H1 (cell line): ENCODE measurements at regions not wholly inside any gene's neighbourhood (a gene's known extent, or its start where the extent isn't known, plus 50 kb on each side); places are given as distances from the start of the nearest gene placed in this dataset.
"Not testable (repeated sequence)": the region's sequence is repeated elsewhere in the genome, so short reads cannot be mapped to it uniquely, and the experiment has no call there.

ENCODE experiments used
- CTCF ChIA-PET: fragments of 300-600 bp; sonication (Branson Sonifier 250); formaldehyde crosslinking; loops from one replicate; lab custom pipeline; 2021; ENCODE audit not compliant: partially characterized antibody; lab: Charles Lee
- POLR2A ChIA-PET: fragments of 300-600 bp; sonication (Branson Sonifier 250); formaldehyde crosslinking; loops from one replicate; lab custom pipeline; 2021; ENCODE audit warnings: inconsistent platforms; ENCODE audit not compliant: partially characterized antibody; lab: Charles Lee
- DNase-seq, 2 experiments: peaks; one replicate each; pipeline versions ENCODE4 v3.0.0 to v3.0.0-alpha.2; 2010 to 2022; ENCODE audit warnings: low spot score in 2 of 2, low read depth in 1 of 2, mixed read lengths in 1 of 2
- FAIRE-seq: peaks from 2 replicates; lab custom pipeline; 2011; peaks lifted over from hg19 to GRCh38; lab: Jason Lieb, UNC
- H2AFZ ChIP-seq: 2 replicates; pipeline ENCODE4 v1.8.1; 2012; ENCODE audit warnings: low read length, inconsistent platforms
- H2AK5ac ChIP-seq: 2 replicates; pipeline ENCODE4 v1.6.1; 2013; ENCODE audit warnings: low read depth, low read length
- H2BK120ac ChIP-seq: replicated peaks from 2 replicates; pipeline ENCODE3; 2013; ENCODE audit warnings: low read depth, low read length, inconsistent platforms
- H2BK12ac ChIP-seq: 2 replicates; pipeline ENCODE4 v1.6.1; 2013; ENCODE audit warnings: low read depth, low read length
- H2BK15ac ChIP-seq: 2 replicates; pipeline ENCODE4 v1.6.1; 2013; ENCODE audit warnings: low read length
- H2BK20ac ChIP-seq: 2 replicates; pipeline ENCODE4 v1.6.1; 2013; ENCODE audit warnings: low read length
- H2BK5ac ChIP-seq: 2 replicates; pipeline ENCODE4 v1.6.1; 2013; ENCODE audit warnings: low read depth, low read length
- H3K14ac ChIP-seq: 2 replicates; pipeline ENCODE4 v1.6.1; 2013; ENCODE audit warnings: inconsistent platforms; ENCODE audit not compliant: insufficient read length
- H3K18ac ChIP-seq: 2 replicates; pipeline ENCODE4 v1.6.1; 2013; ENCODE audit warnings: low read length; ENCODE audit errors: extremely low read depth
- H3K23ac ChIP-seq: 2 replicates; pipeline ENCODE4 v1.6.1; 2013; ENCODE audit warnings: inconsistent platforms; ENCODE audit not compliant: insufficient read length
- H3K23me2 ChIP-seq: 2 replicates; pipeline ENCODE4 v1.6.1; 2013; ENCODE audit warnings: low read depth, low read length
- H3K27ac ChIP-seq: 2 replicates; pipeline ENCODE4 v1.6.1; 2011; ENCODE audit warnings: low read depth, low read length, inconsistent platforms
- H3K27me3 ChIP-seq, 4 experiments: replicated peaks in 1 of 4; 1 replicate in 1 of 4; 2 replicates in 3 of 4; pipeline versions ENCODE4 v1.6.1 to v1.8.1; 2011 to 2013; ENCODE audit warnings: low read length in 3 of 4, mild to moderate bottlenecking in 3 of 4, inconsistent platforms in 2 of 4, mixed read lengths in 2 of 4, moderate library complexity in 1 of 4; ENCODE audit not compliant: control insufficient read depth in 3 of 4, insufficient read depth in 3 of 4; ENCODE audit errors: extremely low read depth in 1 of 4
- H3K36me3 ChIP-seq, 4 experiments: 2 replicates each; pipeline versions ENCODE4 v1.6.1 to v1.8.1; 2011 to 2013; ENCODE audit warnings: mild to moderate bottlenecking in 4 of 4, low read length in 3 of 4, moderate library complexity in 2 of 4, control low read depth in 1 of 4, inconsistent platforms in 1 of 4; ENCODE audit not compliant: insufficient read depth in 4 of 4, control insufficient read depth in 2 of 4
- H3K4ac ChIP-seq: replicated peaks from 2 replicates; pipeline ENCODE3; 2013; ENCODE audit warnings: low read length, low read depth, mixed read lengths, inconsistent platforms; ENCODE audit not compliant: insufficient read length
- H3K4me1 ChIP-seq, 4 experiments: replicated peaks in 1 of 4; 1 replicate in 1 of 4; 2 replicates in 3 of 4; pipeline versions ENCODE4 v1.6.1 to v1.8.1; 2011 to 2013; ENCODE audit warnings: low read length in 3 of 4, inconsistent platforms in 2 of 4, mixed read lengths in 1 of 4; ENCODE audit not compliant: insufficient read depth in 4 of 4, control insufficient read depth in 3 of 4
- H3K4me2 ChIP-seq, 2 experiments: 2 replicates each; pipeline versions ENCODE4 v1.6.1 to v1.8.1; 2011 to 2013; ENCODE audit warnings: low read depth in 2 of 2, low read length in 2 of 2, control low read depth in 1 of 2, inconsistent platforms in 1 of 2, mild to moderate bottlenecking in 1 of 2; ENCODE audit not compliant: insufficient read depth in 1 of 2
- H3K4me3 ChIP-seq, 4 experiments: fragments of 200-600, 300-600 bp in 1 of 4; sonication (generic), shearing (Covaris generic), sonication (Bioruptor Twin) in 1 of 4; 2 replicates each; pipeline versions ENCODE4 v1.5.1 to v1.8.1; 2011 to 2016; ENCODE audit warnings: low read length in 4 of 4, low read depth in 3 of 4, control low read depth in 2 of 4, inconsistent platforms in 2 of 4, mild to moderate bottlenecking in 2 of 4, mixed read lengths in 1 of 4, moderate library complexity in 1 of 4; ENCODE audit not compliant: insufficient read depth in 2 of 4; ENCODE audit errors: extremely low read depth in 1 of 4
- H3K56ac ChIP-seq: replicated peaks from 2 replicates; pipeline ENCODE3; 2013; ENCODE audit warnings: low read depth, mild to moderate bottlenecking, mixed read lengths, low read length, inconsistent platforms; ENCODE audit not compliant: insufficient read length
- H3K79me1 ChIP-seq: 2 replicates; pipeline ENCODE4 v1.6.1; 2013; ENCODE audit warnings: low read depth, low read length, control low read depth
- H3K79me2 ChIP-seq, 2 experiments: 2 replicates each; pipeline versions ENCODE4 v1.6.1 to v1.8.1; 2012 to 2013; ENCODE audit warnings: low read length in 2 of 2, mild to moderate bottlenecking in 2 of 2, inconsistent platforms in 1 of 2; ENCODE audit not compliant: insufficient read depth in 2 of 2, control insufficient read depth in 1 of 2
- H3K9ac ChIP-seq, 4 experiments: replicated peaks in 1 of 4; 1 replicate in 1 of 4; 2 replicates in 3 of 4; pipeline versions ENCODE4 v1.6.1 to v1.8.1; 2011 to 2013; ENCODE audit warnings: low read depth in 3 of 4, low read length in 3 of 4, control low read depth in 2 of 4, mild to moderate bottlenecking in 2 of 4, moderate library complexity in 2 of 4, inconsistent platforms in 1 of 4; ENCODE audit errors: extremely low read depth in 1 of 4
- H3K9me3 ChIP-seq, 2 experiments: 2 replicates each; pipeline versions ENCODE4 v1.6.1 to v1.8.1; 2012 to 2013; ENCODE audit warnings: mild to moderate bottlenecking in 2 of 2, moderate library complexity in 2 of 2, control low read depth in 1 of 2, inconsistent platforms in 1 of 2, low read depth in 1 of 2, low read length in 1 of 2, mixed read lengths in 1 of 2; ENCODE audit not compliant: insufficient read depth in 2 of 2
- H4K20me1 ChIP-seq, 2 experiments: replicated peaks in 1 of 2; 2 replicates each; pipeline versions ENCODE3 to v1.8.1; 2011 to 2013; ENCODE audit warnings: inconsistent platforms in 2 of 2, low read length in 2 of 2, mild to moderate bottlenecking in 1 of 2; ENCODE audit not compliant: insufficient read depth in 2 of 2, control insufficient read depth in 1 of 2
- H4K5ac ChIP-seq: 2 replicates; pipeline ENCODE4 v1.6.1; 2013; ENCODE audit warnings: low read length, low read depth, mixed read lengths, inconsistent platforms; ENCODE audit not compliant: insufficient read length
- H4K8ac ChIP-seq: 2 replicates; pipeline ENCODE4 v1.8.0; 2013; ENCODE audit warnings: mild to moderate bottlenecking, moderate library complexity, low read length, inconsistent platforms; ENCODE audit not compliant: insufficient read depth; ENCODE audit errors: extremely low read depth
- H4K91ac ChIP-seq: replicated peaks from 2 replicates; pipeline ENCODE3; 2013; ENCODE audit warnings: low read length, mixed read lengths, inconsistent platforms; ENCODE audit not compliant: insufficient read length
- WGBS, 2 experiments: shearing (Covaris generic) in 1 of 2; methylation state at CpG; one replicate each; pipeline versions ENCODE4 v1.1.6 to v1.1.7; 2013 to 2015; ENCODE audit warnings: low lambda C conversion rate in 2 of 2, mixed read lengths in 2 of 2, inconsistent platforms in 1 of 2, low coverage in 1 of 2, missing lambda C conversion rate in 1 of 2; ENCODE audit not compliant: insufficient replicate concordance in 2 of 2, insufficient coverage in 1 of 2, insufficient read length in 1 of 2; ENCODE audit errors: extremely low coverage in 1 of 2, missing lambda C conversion rate in 1 of 2; 5-methylcytosine and 5-hydroxymethylcytosine counted together

DNA sequence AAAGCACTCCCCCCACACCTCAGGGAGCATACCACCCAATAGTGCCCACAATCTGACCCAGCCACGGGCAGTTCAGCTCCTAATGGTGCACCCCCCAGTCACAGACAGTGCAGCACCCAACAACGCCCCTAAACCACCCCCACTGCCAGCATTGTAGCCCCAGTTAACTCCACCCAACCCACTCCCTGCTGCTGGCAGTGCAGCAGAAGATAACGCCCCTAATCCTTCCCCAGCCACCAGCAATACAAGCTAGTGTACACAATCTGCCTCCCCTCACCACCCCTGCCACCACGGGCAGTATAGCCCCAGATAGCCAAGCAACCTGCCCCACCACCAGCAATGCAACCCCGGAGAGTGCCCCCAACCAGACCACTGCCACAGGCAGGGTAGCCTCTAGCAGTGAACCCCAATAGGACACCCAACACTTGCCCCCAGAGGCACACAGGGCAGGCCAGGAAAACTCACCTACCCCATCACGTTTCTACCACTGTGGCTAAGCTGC, 175.3 kb downstream of the USP22 start:
- not testable (repeated sequence) for H2BK5ac ChIP-seq, H3K79me1 ChIP-seq, DNase-seq, H2AFZ ChIP-seq, H2BK120ac ChIP-seq, H3K9me3 ChIP-seq, H3K4me1 ChIP-seq, H3K9ac ChIP-seq, H4K20me1 ChIP-seq, H3K18ac ChIP-seq, H3K36me3 ChIP-seq, H3K23me2 ChIP-seq, H4K5ac ChIP-seq, FAIRE-seq, H4K91ac ChIP-seq, H3K4ac ChIP-seq, H3K14ac ChIP-seq, H3K27me3 ChIP-seq, H3K56ac ChIP-seq, H3K23ac ChIP-seq
- Histone ChIP-seq H2BK12ac (peak overlapping the region; percentile 96; the same call in 1 of the 2 replicates), H3K4me2 (peak overlapping the region in 1 of 2 experiments; percentile 11; a peak in 2 of 4 replicates), H4K8ac (peak overlapping the region; percentile 35; the same call in 1 of the 2 replicates), H2BK15ac (peak overlapping the region; percentile 97; the same call in 1 of the 2 replicates), H3K4me3 (peak overlapping the region in 3 of 4 experiments; percentile 8 to 38 (median 10); a peak in 3 of 8 replicates), H2BK20ac (0 out of 2 replicates have a peak overlapping the region, but pooled peaks have one; percentile 86), H3K27ac (0 out of 2 replicates have a peak overlapping the region, but pooled peaks have one; percentile 29), H3K79me2 (peaks cover 5 to 28% of the 10 kb centered on the region in 2 experiments; a peak in 3 of 4 replicates), H2AK5ac (peak overlapping the region; percentile 65; the same call in 1 of the 2 replicates)
- ChIA-PET CTCF (interaction anchor here (1.1 kb wide), 1 partner anchor 177 kb away, joined by 3 read pairs; no protein-coding TSS in a partner anchor), POLR2A (interaction anchor here (0.7 to 2.6 kb wide), 11 partner anchors 12 to 241 kb away, joined by 3 to 26 read pairs (median 4); no protein-coding TSS in a partner anchor)
- WGBS, 2 experiments: 74% methylated on average over 6 of the region's 6 CpGs; no CpG with 5 or more reads in 1 of the 2 experiments
